CD1c-positive myeloid dendritic cell (primary cell): ENCODE measurements at regions not wholly inside any gene's neighbourhood (a gene's known extent, or its start where the extent isn't known, plus 50 kb on each side); places are given as distances from the start of the nearest gene placed in this dataset.
"Not testable (repeated sequence)": the region's sequence is repeated elsewhere in the genome, so short reads cannot be mapped to it uniquely, and the experiment has no call there.

ENCODE experiments used
- DNase-seq: peaks from one replicate; pipeline ENCODE4 v3.0.0-alpha.2; 2016; ENCODE audit errors: extremely low spot score

GRCh38 chr2:111530239-111530965 lies 353.6 kb downstream of the ANAPC1 start:
- not testable (repeated sequence) for DNase-seq

DNA sequence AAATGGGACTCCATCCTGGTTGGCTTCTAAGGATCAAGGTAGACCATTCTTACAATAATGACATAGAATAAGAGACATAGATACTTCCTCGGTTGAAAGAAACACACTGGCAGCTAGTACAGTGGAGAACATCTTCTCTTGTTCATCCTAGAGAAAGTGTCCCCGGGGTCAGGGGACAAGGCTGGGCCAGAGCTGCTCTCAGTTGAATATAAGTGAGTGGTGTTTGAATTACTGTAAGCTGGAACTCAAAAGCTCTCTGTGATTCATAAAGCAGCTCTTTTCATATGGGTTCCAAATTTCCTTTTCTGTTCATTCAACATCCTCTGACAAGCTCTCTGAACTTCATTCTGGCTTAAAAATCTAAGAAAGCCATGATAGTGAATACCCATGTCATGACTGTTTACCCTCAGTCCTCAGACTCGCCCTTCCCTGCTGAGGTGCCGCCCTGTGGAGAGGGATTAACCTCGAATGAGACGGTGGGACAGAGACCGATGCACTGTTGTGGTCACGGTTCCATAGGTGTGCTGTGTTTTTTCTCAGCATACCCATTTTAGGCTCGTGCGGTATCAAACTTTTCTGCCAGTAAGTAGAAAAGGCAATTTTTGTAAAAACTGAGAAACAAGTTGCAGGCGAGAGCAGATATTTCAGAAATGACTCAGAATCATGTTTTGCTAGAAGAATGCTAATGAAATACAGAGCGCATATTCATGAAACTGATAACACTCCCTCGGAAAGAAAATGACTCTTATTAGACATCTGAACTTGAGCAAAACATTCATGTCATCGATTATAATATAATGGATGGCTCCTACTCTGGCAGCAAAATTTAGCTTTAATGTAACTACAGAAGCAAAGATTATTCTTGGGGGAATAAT lies 351.1 kb downstream of the ANAPC1 start:
- DNase-seq = not testable (repeated sequence)

DNA sequence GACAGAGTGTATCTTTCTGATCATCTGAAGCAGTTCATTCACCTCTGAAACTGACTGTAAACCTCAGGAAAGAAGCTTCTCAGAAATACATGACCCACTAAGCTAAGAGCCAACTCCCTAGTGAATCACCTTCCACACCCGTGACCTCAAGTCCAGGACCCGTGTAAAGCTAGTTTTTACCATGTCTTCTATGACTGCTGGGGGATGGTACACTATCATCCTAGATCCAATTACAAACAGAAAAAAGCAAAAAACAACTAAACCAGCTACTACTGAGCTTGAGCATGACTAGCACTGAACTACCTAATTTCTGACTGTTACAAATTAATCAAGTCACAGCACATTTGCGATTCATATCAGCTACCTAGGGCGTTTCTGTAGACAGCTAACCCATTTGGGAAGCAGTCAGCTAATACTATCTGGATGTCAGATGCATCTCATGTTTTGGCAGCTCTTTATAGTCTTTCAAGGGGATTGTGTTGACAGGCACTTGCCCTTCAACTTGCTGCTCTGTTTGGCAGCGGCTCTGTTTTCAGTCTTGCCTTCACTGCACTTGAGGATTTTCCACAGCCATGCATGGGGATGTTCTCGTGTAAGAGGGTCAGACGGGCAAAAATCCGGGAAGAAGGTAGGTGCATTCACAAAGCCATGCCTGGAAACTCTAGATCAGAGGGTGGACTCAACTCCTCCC lies 350.3 kb downstream of the ANAPC1 start:
- DNase-seq = not testable (repeated sequence)

- no peak for DNase-seq
Measured at GRCh38 chr2:111534910-111535352, 349.1 kb downstream of the ANAPC1 start.

DNA sequence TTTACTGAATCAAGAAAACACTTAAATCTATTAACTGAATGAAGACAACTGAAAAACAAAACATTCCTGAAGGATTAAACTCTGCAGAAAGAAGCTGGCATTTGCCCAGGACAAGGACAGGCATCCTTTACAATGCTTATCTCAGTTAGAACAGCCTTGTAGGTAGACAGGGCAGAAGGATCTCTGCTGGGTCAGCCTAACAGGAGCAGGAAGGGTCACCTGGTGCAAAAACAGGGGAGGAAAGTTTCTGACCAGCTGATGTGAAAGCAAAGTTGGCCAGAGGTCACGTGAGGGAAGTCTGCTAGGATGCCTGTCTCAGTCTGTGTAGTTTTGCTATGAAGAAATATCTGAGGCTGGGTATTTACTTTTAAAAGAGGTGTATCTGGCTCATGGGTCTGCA lies 348.6 kb downstream of the ANAPC1 start:
- DNase-seq = no peak

- DNase-seq = no peak
Measured at GRCh38 chr2:111537078-111537655, 346.8 kb downstream of the ANAPC1 start.

GRCh38 chr2:111539991-111540390 lies 344.0 kb downstream of the ANAPC1 start:
- DNase-seq = not testable (repeated sequence)

DNA sequence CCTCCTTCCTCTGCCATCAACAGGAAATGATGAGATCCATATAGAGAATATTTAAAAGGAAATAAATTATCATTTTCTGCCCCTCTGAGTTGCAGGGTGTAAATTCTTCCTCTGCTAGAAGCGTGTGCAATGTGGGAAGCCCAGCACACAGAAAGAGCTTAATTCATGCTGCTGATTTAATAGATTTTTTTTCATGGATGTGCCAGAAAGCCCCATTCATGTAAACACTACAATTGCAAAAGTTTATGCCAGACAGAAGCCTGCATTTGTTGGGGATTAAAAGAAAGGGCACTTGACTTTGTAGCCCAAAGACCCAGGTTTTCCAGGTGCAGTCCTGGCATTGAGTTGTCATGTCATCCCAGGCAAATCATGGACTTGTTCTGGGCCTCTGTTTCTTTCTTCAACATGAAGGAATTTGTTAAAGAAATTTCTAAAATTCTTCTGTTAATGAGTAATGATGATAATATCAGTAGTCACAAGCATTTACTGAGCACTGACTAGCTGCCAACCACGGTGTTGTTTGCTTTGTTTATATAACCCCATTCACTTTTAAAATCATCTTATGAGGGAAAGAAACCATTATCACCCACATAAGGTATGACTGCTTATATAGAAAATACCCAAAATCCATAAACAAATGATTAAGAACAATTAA lies 341.7 kb downstream of the ANAPC1 start:
- not testable (repeated sequence) for DNase-seq

- not testable (repeated sequence) for DNase-seq
Measured at GRCh38 chr2:111544006-111544405, 340.0 kb downstream of the ANAPC1 start.

DNA sequence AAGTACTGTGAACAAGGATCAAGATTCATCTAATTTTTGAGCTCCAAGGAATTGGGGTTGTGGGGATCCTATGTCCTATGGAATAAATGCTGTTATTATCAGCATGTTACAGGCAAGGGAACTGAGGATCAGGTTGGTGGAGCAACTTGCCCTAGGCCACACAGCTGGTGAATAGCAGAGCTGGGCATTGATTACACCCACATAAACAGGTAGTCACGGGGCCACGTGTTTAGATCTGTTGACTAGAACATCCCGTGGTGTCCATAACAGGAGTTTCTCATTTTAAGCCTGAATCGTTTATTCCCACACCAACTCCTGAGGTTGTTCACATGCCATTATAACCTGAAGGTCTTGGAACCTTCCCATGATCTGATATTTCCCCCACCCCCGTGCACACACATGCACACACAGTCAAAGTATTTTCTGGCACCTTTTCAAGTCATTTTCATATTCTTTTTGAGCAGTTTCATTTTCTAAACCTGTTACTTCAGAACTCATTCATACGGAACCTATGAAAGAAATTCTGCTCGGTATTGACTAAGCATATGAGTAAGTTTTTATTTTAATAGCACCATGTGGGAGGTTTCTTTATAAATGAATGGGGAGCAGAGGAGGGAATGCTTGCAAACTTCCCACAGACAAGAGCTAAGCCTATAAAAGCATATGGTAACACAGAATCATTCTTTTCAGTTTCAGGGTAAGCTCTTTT lies 338.1 kb downstream of the ANAPC1 start:
- not testable (repeated sequence) for DNase-seq

DNA sequence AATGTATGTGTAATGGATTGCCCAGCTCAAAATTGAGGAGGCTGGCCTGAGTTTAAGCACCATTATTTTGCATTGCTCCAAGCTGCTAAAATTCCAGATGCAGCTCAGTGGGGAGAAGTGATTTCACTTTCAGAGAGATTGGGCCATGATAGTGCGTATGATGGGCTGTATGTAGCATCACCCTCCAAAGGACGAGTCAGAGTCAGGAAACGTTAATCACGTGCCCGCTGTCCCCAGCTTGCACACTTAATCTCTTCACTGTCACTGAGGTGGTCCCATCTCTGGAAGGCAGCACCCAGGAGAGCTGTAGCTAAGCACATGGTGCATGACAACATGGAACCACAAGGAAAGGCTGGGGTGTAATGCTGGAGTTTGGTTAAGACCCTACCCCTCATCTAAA lies 337.4 kb downstream of the ANAPC1 start:
- not testable (repeated sequence) for DNase-seq

DNA sequence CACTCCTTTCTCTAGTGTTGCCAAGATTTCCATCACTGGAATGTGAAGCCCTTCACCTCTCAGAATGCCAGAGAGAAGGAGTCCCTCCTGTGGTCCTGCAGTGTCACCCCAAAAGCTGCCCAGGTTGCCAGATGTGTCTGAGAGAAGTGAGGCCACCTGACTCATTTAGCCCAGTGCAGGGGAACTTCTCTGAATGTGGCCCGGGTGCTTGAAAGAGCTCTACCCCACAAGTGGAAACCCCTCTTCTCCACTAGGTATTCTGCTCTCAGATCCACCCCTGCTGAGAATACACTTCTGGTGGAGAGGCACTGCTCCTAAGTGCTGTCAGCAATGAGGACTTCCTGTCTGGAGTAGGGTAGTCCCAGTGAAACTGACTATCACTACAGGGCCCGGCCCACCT lies 334.8 kb downstream of the ANAPC1 start:
- DNase-seq = not testable (repeated sequence)

DNA sequence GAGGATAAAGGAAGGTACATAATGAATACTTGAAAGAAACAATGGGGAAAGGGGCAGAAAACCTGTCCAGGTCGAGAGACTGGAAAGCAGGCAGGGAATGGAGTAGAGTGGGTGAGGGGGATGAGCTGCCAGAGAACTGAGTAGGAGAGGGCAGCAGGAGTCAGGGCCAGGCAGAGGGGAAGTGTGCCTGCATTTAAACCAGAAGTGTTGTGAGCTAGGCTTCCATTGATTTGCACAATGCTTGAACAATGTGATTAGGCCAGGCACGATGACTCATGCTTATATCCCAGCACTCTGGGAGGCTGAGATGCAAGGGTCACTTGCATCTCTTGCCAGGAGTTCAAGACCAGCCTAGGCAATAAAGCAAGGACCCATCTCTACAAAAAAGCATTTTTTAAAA lies 332.6 kb downstream of the ANAPC1 start:
- DNase-seq = not testable (repeated sequence)

- not testable (repeated sequence) for DNase-seq
Measured at GRCh38 chr2:111552625-111553024, 331.4 kb downstream of the ANAPC1 start.

GRCh38 chr2:111559301-111559700 lies 324.7 kb downstream of the ANAPC1 start:
- not testable (repeated sequence) for DNase-seq

- not testable (repeated sequence) for DNase-seq
Measured at GRCh38 chr2:111559814-111560213, 324.2 kb downstream of the ANAPC1 start.

- DNase-seq = not testable (repeated sequence)
Measured at GRCh38 chr2:111566068-111566467, 317.9 kb downstream of the ANAPC1 start.

DNA sequence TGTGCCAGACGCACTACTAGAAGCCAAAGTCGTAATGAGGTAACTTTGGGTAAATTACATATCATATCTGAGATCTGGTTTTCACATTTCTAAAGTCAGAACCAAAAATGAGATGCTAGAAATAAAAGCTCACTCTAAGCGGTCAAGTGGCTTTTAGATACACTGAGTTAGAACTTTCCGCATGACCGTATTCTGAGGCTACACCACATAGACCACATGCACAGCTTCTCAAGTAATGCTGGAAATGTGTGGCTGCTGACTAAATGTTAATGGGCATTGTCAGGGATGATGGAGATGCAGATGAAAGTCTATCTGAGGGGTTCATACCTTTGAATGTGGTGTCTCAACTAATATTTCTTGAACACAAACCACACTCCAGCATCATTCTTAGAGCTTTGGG lies 316.8 kb downstream of the ANAPC1 start:
- DNase-seq = not testable (repeated sequence)

- peak; percentile 16 for DNase-seq
Measured at GRCh38 chr2:111569356-111570199, 314.4 kb downstream of the ANAPC1 start.
